Transverse colon (tissue), 4 donors: ENCODE measurements at regions not wholly inside any gene's neighbourhood (a gene's known extent, or its start where the extent isn't known, plus 50 kb on each side); places are given as distances from the start of the nearest gene placed in this dataset.

ENCODE experiments used
- DNase-seq: peaks from one replicate; pipeline ENCODE4 v3.0.0-alpha.2; 2019
- H3K27ac ChIP-seq, 4 donors: fragments of 200-600 bp; sonication (generic); 2 replicates each; pipeline ENCODE4 v1.5.1; 2016 to 2018; ENCODE audit warnings: inconsistent platforms in 4 of 4
- H3K27me3 ChIP-seq: fragments of 200-600 bp; sonication (generic); 2 replicates; pipeline ENCODE4 v1.5.1; 2017; ENCODE audit warnings: inconsistent platforms
- H3K36me3 ChIP-seq, 4 donors: fragments of 200-600 bp; sonication (generic); 2 replicates each; pipeline ENCODE4 v1.5.1; 2017 to 2019; ENCODE audit warnings: inconsistent platforms in 4 of 4
- H3K4me1 ChIP-seq, 4 donors: fragments of 200-600 bp; sonication (generic); 2 replicates each; pipeline ENCODE4 v1.5.1; 2017 to 2020; ENCODE audit warnings: inconsistent platforms in 4 of 4
- H3K4me3 ChIP-seq, 4 donors: fragments of 200-600 bp; sonication (generic); 1 replicate in 1 of 4; 2 replicates in 3 of 4; pipeline versions ENCODE4 v1.5.1 to v1.6.1; 2017 to 2019; ENCODE audit warnings: inconsistent platforms in 4 of 4
- H3K9me3 ChIP-seq, 2 donors: fragments of 200-600 bp; sonication (generic); 2 replicates each; pipeline ENCODE4 v1.5.1; 2017 to 2019; ENCODE audit warnings: inconsistent platforms in 2 of 2
- EP300 ChIP-seq: sonication (generic); formaldehyde crosslinking; IDR thresholded peaks from one replicate; pipeline ENCODE4 v1.6.1; 2017; ENCODE audit warnings: antibody characterized with exemption, low read depth
- POLR2A ChIP-seq: fragments of 450-650 bp; IDR thresholded peaks from one replicate; pipeline ENCODE4 v1.6.1; 2016; ENCODE audit warnings: antibody characterized with exemption, mild to moderate bottlenecking, moderate library complexity
- POLR2AphosphoS5 ChIP-seq, 3 donors: sonication (generic); formaldehyde crosslinking; IDR thresholded peaks; one replicate each; pipeline ENCODE4 v1.6.1; 2016; ENCODE audit warnings: antibody characterized with exemption in 3 of 3
- WGBS, 2 donors: methylation state at CpG; one replicate each; pipeline ENCODE4 v1.1.5; 2018; ENCODE audit warnings: low coverage in 1 of 2; 5-methylcytosine and 5-hydroxymethylcytosine counted together
- in situ Hi-C, 4 donors: fragments of 200-750 bp; cut with MboI; loops; one replicate each; pipeline versions ENCODE4 v1.15.0 to v1.15.1; 2017; ENCODE audit warnings: low sequenced_read_pairs in 3 of 4, low pct_ligation_motif_present in 1 of 4, low pct_unique_long_range_greater_than_20kb in 1 of 4
- intact Hi-C: fragments of 100-400 bp; cut with DNase I; formaldehyde crosslinking; loops from one replicate; pipeline ENCODE4 v1.15.1; 2023; ENCODE audit warnings: low total_unique reads
- TF ChIP-seq, protein P1 (sequence below), 5 experiments: fragments of 200-600 bp in 3 of 5; fragments of 450-650 bp in 2 of 5; sonication (generic) in 3 of 5; IDR thresholded peaks; 1 replicate in 2 of 5; 2 replicates in 3 of 5; pipeline ENCODE4 v1.5.1; 2016 to 2017; ENCODE audit warnings: antibody characterized with exemption in 5 of 5, inconsistent platforms in 3 of 5, mild to moderate bottlenecking in 2 of 5, moderate library complexity in 1 of 5

DNA sequence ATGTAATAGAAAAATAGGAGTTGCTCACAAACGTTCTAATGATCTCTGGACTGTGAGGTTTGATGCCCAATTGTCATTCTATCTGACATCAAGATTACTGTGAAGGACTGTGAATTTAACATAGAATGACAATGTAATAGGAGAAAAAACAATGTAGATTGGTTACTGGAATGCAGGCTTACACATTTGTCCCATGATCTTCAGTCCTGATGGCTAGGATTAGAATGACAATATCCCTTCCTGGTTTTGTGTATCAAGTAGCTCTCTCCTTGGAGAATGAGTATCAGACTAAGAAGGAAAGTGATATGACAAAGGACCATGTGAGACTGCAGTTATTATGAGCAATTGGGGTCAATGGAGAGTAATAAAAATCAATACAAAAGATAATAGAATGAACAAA, 862.2 kb upstream of the C9orf72 start:
- Histone ChIP-seq H3K36me3 (no peaks in the 10 kb centered on the region), H3K4me3 (no peak overlapping the region), H3K4me1 (no peaks in the 10 kb centered on the region), H3K9me3 (no peaks in the 10 kb centered on the region), H3K27ac (no peak overlapping the region), H3K27me3 (no peaks in the 10 kb centered on the region)
- intact Hi-C loops = no loop called here
- TF ChIP-seq, protein P1, sequence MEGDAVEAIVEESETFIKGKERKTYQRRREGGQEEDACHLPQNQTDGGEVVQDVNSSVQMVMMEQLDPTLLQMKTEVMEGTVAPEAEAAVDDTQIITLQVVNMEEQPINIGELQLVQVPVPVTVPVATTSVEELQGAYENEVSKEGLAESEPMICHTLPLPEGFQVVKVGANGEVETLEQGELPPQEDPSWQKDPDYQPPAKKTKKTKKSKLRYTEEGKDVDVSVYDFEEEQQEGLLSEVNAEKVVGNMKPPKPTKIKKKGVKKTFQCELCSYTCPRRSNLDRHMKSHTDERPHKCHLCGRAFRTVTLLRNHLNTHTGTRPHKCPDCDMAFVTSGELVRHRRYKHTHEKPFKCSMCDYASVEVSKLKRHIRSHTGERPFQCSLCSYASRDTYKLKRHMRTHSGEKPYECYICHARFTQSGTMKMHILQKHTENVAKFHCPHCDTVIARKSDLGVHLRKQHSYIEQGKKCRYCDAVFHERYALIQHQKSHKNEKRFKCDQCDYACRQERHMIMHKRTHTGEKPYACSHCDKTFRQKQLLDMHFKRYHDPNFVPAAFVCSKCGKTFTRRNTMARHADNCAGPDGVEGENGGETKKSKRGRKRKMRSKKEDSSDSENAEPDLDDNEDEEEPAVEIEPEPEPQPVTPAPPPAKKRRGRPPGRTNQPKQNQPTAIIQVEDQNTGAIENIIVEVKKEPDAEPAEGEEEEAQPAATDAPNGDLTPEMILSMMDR (IDR thresholded peaks at IDR 0.05) = no peak
- TF ChIP-seq POLR2AphosphoS5 (IDR thresholded peaks at IDR 0.05) (no peak), POLR2A (no peak), EP300 (no peak)
- in situ Hi-C loops = no loop called here
- WGBS, 2 donors = 53 to 64% methylated on average over 1 of the region's 1 CpG
- DNase-seq = no peak

DNA sequence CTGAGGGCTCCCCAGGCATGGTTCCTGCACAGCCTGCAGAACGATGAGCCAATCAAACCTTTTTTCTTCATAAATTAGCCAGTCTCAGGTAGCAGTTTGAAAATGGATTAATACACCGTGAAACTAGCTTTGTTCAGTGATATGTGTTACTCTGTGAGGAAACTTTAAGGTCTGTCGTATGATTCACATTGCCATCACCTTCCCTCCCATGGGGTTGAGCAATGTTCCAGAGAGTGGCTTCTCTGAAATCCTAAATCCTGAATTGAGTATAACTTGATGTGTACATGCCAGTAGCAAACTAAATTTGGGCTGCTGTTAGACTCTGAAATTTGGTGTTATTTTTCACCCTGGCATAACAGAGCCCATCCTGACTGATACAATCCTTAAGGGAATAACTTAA, 866.4 kb upstream of the C9orf72 start:
- H3K4me3 ChIP-seq = no peak overlapping the region
- H3K36me3 ChIP-seq = no peaks in the 10 kb centered on the region
- H3K4me1 ChIP-seq = no peaks in the 10 kb centered on the region
- H3K27me3 ChIP-seq = no peaks in the 10 kb centered on the region
- H3K27ac ChIP-seq = no peak overlapping the region
- TF ChIP-seq, protein P1 (IDR thresholded peaks at IDR 0.05) = no peak
- TF ChIP-seq POLR2A (no peak), EP300 (no peak), POLR2AphosphoS5 (IDR thresholded peaks at IDR 0.05) (no peak)
- intact Hi-C loops (no loop called here), in situ Hi-C loops (no loop called here)
- DNase-seq = no peak
- 83 to 87% methylated on average over 2 to 3 of the region's 3 CpGs for WGBS, 2 donors
- no peaks in the 10 kb centered on the region for H3K9me3 ChIP-seq

DNA sequence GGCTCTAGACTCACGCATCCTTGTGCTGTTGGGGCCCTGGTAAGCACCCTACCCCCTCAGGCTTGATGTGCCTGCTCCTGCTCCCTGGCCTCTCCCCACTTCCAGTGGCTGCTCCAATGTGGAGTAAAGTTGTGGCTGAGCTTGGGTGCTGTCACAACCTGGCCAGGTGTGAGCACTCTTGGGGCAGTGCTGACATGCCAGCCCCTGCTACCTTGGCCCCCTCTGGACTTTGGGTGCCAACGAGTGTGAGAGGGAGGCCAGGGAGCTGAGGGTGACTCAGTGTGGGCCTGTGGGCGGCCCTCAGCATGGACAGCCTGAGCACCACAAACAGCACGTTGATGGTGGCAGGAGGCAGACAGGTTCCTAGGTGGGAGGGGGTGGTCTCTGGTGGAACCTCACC, 870.2 kb upstream of the C9orf72 start:
- no peak for DNase-seq

DNA sequence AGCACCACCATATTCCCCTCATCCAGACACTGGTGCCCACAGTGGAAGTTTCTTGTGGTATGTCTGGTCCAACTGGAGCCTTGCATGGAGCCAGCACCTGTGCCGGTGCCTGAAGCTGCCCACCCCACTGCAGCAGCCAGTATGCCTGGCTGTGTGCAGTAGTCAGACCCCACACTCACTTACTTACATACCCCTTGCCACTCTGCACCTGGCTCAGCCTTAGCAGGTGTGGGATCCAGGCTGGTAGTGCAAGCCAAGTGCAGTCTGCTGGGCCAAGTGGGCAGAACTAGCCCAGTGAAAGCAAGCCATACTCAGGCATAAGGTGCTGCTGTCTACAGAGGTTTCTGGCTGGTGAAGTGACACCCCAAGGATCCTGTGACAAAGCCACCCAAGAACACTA, 871.4 kb upstream of the C9orf72 start:
- intact Hi-C loops (no loop called here), in situ Hi-C loops (no loop called here)

More for the DNA sequence above, 870.2 kb upstream of the C9orf72 start:
- in situ Hi-C loops = no loop called here
- Histone ChIP-seq H3K9me3 (no peaks in the 10 kb centered on the region), H3K4me3 (no peak overlapping the region), H3K4me1 (no peaks in the 10 kb centered on the region), H3K27me3 (no peaks in the 10 kb centered on the region), H3K36me3 (no peaks in the 10 kb centered on the region), H3K27ac (no peak overlapping the region)
- TF ChIP-seq POLR2AphosphoS5 (IDR thresholded peaks at IDR 0.05) (no peak), EP300 (no peak), POLR2A (no peak)
- TF ChIP-seq, protein P1 (IDR thresholded peaks at IDR 0.05) = no peak
- intact Hi-C loops = no loop called here
- 75% methylated on average over 4 of the region's 4 CpGs; no CpG with 5 or more reads in 1 of the 2 donors for whole genome bisulfite sequencing, 2 donors

DNA sequence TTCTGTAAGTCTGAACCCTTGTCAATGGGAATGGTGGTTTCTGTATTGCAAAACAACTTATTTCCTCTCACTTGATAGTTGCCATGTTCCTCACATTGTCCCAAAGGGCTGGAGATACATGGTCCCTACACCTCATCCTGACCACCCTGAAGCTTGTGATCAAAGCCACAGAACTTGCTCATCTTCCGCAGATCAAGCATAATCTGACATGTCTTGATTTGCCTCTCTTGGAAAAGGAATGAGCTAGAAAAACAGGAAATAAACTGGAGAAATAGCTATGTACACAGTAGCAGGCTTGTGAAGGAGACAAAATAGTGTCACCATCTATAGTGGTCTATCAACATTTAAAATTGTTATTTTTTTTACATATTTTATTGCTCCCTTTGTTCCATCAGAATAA, 871.9 kb upstream of the C9orf72 start:
- H3K4me3 ChIP-seq = no peak overlapping the region
- H3K36me3 ChIP-seq = no peaks in the 10 kb centered on the region
- no peaks in the 10 kb centered on the region for H3K27me3 ChIP-seq
- no peak overlapping the region for H3K27ac ChIP-seq
- H3K9me3 ChIP-seq = no peaks in the 10 kb centered on the region
- TF ChIP-seq, protein P1 (IDR thresholded peaks at IDR 0.05) = no peak
- TF ChIP-seq EP300 = no peak
- no peak for TF ChIP-seq POLR2AphosphoS5 (IDR thresholded peaks at IDR 0.05)
- TF ChIP-seq POLR2A = no peak
- no peaks in the 10 kb centered on the region for H3K4me1 ChIP-seq
- DNase-seq = no peak
- in situ Hi-C loops = no loop called here
- intact Hi-C loops = no loop called here
- 75 to 90% methylated on average over 1 of the region's 1 CpG for WGBS, 2 donors

More for the DNA sequence above, 871.4 kb upstream of the C9orf72 start:
- H3K4me1 ChIP-seq = no peaks in the 10 kb centered on the region
- H3K4me3 ChIP-seq = no peak overlapping the region
- H3K27ac ChIP-seq = no peak overlapping the region
- 100% methylated on average over 1 of the region's 1 CpG; no CpG with 5 or more reads in 1 of the 2 donors for WGBS, 2 donors
- H3K9me3 ChIP-seq = no peaks in the 10 kb centered on the region
- H3K27me3 ChIP-seq = no peaks in the 10 kb centered on the region
- no peak for DNase-seq
- no peaks in the 10 kb centered on the region for H3K36me3 ChIP-seq
- TF ChIP-seq POLR2AphosphoS5 (IDR thresholded peaks at IDR 0.05) = no peak
